22Rv1 (cell line): ENCODE measurements at regions not wholly inside any gene's neighbourhood (a gene's known extent, or its start where the extent isn't known, plus 50 kb on each side); places are given as distances from the start of the nearest gene placed in this dataset.
A peak's percentile ranks its signal among the peaks of the same experiment; 100 is the strongest.

Experiments
- H3K27ac ChIP-seq: fragments of 450-650 bp; 2 replicates; pipeline ENCODE4 v1.5.1; 2017
- CTCF ChIP-seq: fragments of 450-650 bp; IDR thresholded peaks from 2 replicates; pipeline ENCODE4 v1.5.1; 2017; ENCODE audit warnings: mild to moderate bottlenecking
- ZFX ChIP-seq: fragments of 450-650 bp; IDR thresholded peaks from 2 replicates; pipeline ENCODE4 v1.6.1; 2017; ENCODE audit warnings: antibody characterized with exemption, borderline replicate concordance

- no peak overlapping the region for H3K27ac ChIP-seq
- TF ChIP-seq CTCF (no peak), ZFX (no peak)
These were observed 1454.9 kb downstream of the REEP3 start for GRCh38 chr10:64976150-64976549.

- TF ChIP-seq CTCF (peak; percentile 46), ZFX (no peak)
- no peak overlapping the region for H3K27ac ChIP-seq
These were observed 1456.7 kb downstream of the REEP3 start for GRCh38 chr10:64977915-64978314.

- no peak for TF ChIP-seq ZFX
- no peak for TF ChIP-seq CTCF
These were observed 1475.7 kb downstream of the REEP3 start for GRCh38 chr10:64996886-64997285.

GRCh38 chr10:65010845-65011244, 1489.6 kb downstream of the REEP3 start:
- no peak for TF ChIP-seq ZFX
- no peak for TF ChIP-seq CTCF
- H3K27ac ChIP-seq = no peak overlapping the region

More at GRCh38 chr10:64996886-64997285, 1475.7 kb downstream of the REEP3 start:
- H3K27ac ChIP-seq = no peak overlapping the region

- TF ChIP-seq ZFX = no peak
- TF ChIP-seq CTCF = no peak
- H3K27ac ChIP-seq = no peak overlapping the region
These were observed 1496.3 kb downstream of the REEP3 start for GRCh38 chr10:65017523-65017922.

- no peak overlapping the region for H3K27ac ChIP-seq
- TF ChIP-seq ZFX (no peak), CTCF (no peak)
These were observed 1503.7 kb downstream of the REEP3 start for GRCh38 chr10:65024886-65025285.

GRCh38 chr10:65030263-65030662, 1509.1 kb downstream of the REEP3 start:
- H3K27ac ChIP-seq = no peak overlapping the region
- TF ChIP-seq CTCF (no peak), ZFX (no peak)
